Putamen (tissue), 1 donor: ENCODE measurements at regions not wholly inside any gene's neighbourhood (a gene's known extent, or its start where the extent isn't known, plus 50 kb on each side); places are given as distances from the start of the nearest gene placed in this dataset.
A peak's percentile ranks its signal among the peaks of the same experiment; 100 is the strongest.
"Not testable (repeated sequence)": the region's sequence is repeated elsewhere in the genome, so short reads cannot be mapped to it uniquely, and the experiment has no call there.

ENCODE experiments used
- DNase-seq: peaks from one replicate; pipeline ENCODE4 v3.0.0-alpha.2; 2016; ENCODE audit warnings: low spot score

- not testable (repeated sequence) for DNase-seq
Measured at GRCh38 chrX:79026742-79027141, 81.6 kb downstream of the P2RY10 start.

GRCh38 chrX:79035421-79035820 lies 90.2 kb downstream of the P2RY10 start:
- DNase-seq, result no peak

- no peak for DNase-seq
Measured at GRCh38 chrX:79036157-79036880, 91.1 kb downstream of the P2RY10 start.

- DNase-seq, result no peak
Measured at GRCh38 chrX:79065696-79066095, 78.8 kb upstream of the GPR174 start.

- no peak for DNase-seq
Measured at GRCh38 chrX:79078114-79078513, 66.4 kb upstream of the GPR174 start.

- DNase-seq, result no peak
Measured at GRCh38 chrX:79079477-79079876, 65.0 kb upstream of the GPR174 start.

- no peak for DNase-seq
Measured at GRCh38 chrX:79080141-79080540, 64.3 kb upstream of the GPR174 start.

GRCh38 chrX:79081895-79082512 lies 62.5 kb upstream of the GPR174 start:
- DNase-seq, result peak; percentile 4

GRCh38 chrX:79082899-79083298 lies 61.6 kb upstream of the GPR174 start:
- DNase-seq, result no peak

GRCh38 chrX:79084923-79085322 lies 59.6 kb upstream of the GPR174 start:
- no peak for DNase-seq

- no peak for DNase-seq
Measured at GRCh38 chrX:79089896-79090584, 54.4 kb upstream of the GPR174 start.

GRCh38 chrX:79094075-79094832 lies 50.2 kb upstream of the GPR174 start:
- DNase-seq, result no peak
